Activated CD8-positive, alpha-beta memory T cell treated with anti-CD3 and anti-CD28 coated beads for 48 hours (primary cell): ENCODE measurements at regions not wholly inside any gene's neighbourhood (a gene's known extent, or its start where the extent isn't known, plus 50 kb on each side); places are given as distances from the start of the nearest gene placed in this dataset.
"Not testable (repeated sequence)": the region's sequence is repeated elsewhere in the genome, so short reads cannot be mapped to it uniquely, and the experiment has no call there.

Experiments used
- DNase-seq, 3 experiments: peaks; one replicate each; pipeline ENCODE4 v3.0.0-alpha.2; 2020; ENCODE audit warnings: low read depth in 2 of 3, low spot score in 2 of 3

DNA sequence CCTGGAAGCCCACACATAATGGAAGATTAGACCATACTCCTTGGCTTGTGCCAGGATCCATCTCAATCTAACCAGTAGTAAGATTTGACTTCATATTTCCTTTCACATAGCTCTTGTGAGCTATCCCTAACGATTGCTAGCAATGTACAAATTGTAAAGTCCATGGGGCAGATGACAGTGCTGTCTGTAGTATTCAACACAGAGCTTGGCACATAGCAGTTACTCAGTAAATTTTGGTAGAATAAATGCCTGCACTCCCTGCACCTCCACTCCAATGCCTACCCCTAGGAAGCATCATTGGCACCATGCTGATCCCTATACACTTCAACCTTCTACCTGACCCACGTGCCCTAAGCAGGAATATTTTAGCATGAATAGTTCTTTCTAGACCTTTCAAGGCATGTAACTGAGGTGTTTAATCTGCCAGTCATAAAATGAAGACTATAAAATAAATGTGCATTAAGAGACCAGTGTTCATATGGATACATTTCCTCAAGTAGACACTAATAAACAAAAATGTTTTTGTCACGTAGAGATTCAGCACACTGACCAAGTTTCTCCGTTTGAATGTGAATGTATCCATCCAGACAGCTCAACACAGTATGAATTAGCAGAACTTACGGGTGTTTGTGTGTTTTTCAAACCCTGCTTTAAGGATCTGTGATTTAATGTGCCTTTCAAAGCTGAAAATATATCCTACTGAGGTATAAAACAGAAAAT lies 98.8 kb downstream of the BMP4 start:
- DNase-seq, result no peak

DNA sequence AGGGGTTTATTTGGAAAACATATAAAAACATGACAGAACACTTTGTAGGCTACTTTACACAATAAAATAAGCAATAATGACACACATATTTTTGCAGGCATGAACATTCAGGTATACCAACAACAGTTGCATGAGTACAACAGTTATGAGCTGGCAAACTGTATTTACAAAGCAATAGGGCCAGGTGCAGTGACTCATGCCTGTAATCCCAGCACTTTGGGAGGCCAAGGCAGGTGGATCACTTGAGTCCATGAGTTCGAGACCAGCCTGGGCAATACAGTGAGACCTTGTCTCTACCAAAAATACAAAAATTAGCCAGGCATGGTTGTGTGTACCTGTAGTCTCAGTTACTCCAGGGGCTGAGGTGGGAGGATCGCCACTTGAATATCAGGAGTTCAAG lies 101.1 kb downstream of the BMP4 start:
- DNase-seq, result no peak

DNA sequence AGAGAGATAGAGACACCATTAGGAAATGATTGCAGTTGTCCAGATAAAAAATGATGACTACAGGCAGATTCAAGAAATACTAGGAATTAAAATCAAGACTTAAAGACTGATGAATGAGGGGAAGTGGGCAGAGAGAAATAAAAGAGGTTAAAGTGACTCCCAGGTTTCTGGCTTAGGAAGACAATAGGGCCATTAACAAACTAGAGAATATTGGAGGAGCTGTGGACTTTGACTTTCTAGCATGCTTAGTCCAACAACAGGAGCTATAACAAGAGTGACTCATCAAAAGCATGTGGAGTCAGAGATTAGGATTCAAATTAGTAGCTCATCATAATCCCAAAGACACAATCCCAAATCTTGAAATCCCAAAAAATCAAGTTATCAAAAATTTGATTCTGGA lies 101.5 kb downstream of the BMP4 start:
- DNase-seq, result no peak

DNA sequence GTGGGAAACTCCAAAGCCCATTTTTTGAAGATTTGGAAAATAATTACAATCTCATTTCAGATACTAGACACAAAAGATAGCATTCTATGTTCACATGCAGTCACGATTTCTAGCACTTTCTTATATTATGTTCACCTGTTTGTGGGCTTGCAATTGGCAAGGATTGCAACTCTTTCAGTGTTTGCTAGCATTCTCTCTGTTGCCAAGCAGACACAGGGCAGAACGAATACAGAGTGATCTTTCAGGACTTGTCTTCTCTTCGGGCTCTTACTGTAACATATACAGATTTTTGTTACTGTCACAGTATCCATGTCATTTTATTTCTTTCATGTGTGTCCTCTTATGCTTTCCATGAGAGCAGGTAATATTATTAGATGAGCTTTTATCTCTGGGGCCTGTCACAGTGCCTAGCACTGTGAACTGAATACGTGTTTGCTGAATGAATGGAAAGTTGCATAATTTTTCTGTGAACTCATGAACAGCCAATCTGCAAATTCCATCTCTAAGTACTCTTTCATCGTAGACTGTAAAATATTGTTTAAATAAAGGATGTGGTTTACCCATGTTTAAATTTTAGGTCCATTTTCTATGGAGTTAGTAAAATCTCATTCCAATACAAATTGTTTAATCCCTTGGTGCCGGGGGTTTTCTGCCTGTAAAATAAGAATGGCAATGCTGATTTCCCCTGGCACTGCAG lies 105.1 kb downstream of the BMP4 start:
- DNase-seq, result no peak

DNA sequence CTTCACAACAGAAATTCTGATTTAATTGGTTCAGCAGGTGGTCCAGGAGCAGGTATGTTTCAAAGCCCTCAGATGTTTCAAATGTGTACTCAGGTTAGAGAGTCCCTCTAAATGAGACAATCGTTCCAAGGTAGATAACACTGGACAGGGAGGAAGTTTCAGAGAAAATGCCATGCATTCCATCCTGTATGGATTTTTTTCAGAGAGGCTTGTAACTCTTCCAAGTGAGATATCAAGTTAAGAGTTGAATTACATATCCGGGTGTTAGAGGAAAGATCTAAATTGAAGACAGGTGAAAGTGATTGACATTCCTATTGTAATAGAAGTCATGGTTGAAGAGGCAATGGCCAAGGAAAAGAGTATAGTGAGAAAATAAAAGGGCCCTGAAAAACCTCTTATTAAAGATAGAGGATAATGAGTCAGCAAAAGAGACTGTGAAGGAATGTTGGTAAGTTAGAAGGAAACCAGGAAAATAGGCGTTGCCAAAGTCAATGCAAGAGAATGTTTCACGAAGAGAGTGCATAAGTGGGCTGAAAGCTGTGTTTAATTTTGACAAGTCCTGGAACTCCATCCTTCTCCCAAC lies 105.8 kb downstream of the BMP4 start:
- no peak for DNase-seq

DNA sequence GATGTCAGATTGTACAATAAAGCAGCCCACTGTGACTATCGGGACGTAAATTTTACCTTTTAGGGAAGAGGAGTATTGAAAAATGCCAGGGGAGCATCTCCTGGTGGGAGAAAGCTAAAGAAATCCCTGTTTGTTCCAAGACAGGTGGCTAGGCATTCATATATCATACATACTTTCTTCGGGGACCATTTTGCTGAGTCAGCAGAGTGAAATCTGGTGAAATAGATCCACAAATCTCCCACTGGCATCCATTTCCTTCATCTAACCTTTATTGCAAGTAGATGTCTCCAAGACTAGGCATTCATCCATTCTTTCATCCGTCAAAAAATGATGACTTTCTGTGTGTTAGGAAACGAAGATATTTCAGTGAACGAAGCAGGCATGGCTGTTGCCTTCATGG lies 107.1 kb downstream of the BMP4 start:
- no peak for DNase-seq

DNA sequence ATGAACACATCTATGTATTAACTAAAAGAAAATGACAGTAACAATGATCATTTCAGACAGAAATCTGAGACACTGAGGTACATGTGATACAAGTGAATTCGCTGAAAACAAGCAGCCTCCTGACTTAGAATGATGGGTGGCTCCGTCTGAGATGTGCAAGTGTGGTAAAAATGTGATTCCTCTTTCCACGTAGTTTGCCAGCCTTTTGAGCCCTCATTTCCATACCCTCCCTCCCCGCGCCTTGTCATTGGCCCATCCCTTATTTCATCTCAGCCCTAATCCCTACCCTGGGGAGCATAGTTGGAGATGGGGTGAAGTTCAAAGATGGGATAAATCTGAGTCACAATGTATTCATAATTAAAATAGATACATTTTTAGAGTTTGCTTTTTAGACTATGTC lies 107.8 kb downstream of the BMP4 start:
- DNase-seq, result no peak

DNA sequence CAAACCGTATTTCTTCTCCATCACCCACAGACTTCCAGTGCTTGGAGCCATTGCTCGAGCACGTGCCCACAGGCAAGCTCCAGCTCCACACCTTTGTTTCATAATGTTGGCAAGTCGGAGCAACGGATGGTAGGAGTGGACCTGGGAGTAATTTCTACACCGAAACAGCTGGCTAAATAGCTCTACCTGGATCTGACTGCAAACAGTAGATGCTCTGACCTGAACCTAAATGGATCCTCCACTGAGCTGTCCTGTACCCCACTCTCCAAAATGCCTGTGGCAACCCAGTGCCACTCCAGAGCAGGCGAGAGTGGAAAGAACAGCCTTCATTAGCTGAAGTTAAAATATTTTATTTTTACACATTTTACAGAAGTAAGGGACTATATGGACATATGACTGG lies 108.7 kb downstream of the BMP4 start:
- DNase-seq, result no peak

DNA sequence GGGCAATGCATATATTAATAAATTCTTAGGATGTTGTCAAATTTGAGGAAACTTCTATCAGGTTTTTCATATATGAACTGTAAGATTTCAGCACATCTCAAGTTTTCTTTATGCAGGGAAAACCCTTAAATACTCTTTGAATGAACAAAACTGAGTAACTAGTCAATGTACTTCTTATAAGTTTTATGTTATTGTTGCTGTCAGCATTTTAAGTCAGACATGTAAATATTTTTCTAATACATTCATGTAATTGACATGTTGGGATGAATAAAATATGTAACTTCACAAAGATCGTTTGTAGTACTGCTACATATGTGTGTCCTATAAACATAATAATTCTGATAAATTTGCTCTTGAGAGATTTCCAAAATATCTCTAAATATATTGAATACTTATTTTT lies 109.6 kb downstream of the BMP4 start:
- DNase-seq, result no peak

DNA sequence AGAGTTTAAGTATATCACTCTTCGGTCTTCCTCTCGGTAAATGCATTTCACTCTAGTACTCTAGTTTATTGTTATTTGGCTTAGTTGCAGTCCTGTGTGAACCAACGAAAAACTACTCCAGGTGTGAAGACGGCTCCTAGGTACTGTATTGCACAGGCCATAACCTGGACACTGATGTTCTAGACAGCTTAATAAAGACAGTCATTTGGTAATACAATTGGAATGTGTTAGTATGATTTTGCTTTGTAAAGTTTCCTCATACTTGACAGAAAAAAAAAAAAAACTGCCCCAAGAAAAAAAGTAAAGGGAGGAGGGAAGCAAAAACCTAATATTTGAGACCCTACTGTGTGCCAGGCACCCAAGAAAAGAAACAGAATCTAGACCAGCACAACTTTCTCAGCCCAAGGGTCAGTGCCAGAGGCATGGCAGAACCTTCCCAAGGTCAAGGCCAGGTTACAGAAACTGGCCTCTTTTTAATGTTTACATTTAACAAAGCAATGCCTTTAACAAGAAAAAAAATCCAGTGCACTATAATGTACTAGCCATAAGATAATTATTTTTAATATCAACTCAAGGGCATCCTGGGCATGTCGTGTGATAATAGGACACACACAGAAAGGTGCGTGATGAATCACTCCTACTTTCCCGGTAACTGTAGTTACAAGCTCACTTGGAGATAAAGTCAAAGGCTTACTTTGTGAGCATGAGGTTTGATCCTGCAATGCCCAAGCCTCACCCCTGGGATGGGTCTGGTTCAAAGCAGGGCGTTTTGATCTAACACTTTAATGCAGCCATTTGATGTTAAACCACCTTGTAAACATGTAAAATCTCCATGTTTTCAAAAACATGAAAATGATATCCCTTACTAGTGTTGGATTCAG lies 110.6 kb downstream of the BMP4 start:
- DNase-seq, result no peak

DNA sequence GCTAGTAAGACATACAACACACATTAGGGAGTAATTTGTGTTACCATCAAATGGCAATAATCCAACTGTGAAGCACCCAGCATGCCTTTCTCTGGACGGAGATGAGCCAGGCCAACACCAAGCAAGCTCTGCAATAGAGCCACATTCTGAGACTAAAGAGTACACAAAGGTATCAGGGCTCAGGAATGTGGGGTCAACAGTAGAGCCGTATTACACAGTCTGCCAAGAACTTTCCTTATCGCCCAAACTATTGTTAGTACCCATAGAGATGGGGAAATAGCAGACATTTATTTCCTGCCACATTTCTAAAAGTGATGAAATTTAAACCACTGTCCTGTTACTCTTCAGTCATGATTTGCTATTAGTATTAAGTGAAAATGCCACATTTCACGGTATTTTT lies 113.7 kb downstream of the BMP4 start:
- DNase-seq, result no peak

DNA sequence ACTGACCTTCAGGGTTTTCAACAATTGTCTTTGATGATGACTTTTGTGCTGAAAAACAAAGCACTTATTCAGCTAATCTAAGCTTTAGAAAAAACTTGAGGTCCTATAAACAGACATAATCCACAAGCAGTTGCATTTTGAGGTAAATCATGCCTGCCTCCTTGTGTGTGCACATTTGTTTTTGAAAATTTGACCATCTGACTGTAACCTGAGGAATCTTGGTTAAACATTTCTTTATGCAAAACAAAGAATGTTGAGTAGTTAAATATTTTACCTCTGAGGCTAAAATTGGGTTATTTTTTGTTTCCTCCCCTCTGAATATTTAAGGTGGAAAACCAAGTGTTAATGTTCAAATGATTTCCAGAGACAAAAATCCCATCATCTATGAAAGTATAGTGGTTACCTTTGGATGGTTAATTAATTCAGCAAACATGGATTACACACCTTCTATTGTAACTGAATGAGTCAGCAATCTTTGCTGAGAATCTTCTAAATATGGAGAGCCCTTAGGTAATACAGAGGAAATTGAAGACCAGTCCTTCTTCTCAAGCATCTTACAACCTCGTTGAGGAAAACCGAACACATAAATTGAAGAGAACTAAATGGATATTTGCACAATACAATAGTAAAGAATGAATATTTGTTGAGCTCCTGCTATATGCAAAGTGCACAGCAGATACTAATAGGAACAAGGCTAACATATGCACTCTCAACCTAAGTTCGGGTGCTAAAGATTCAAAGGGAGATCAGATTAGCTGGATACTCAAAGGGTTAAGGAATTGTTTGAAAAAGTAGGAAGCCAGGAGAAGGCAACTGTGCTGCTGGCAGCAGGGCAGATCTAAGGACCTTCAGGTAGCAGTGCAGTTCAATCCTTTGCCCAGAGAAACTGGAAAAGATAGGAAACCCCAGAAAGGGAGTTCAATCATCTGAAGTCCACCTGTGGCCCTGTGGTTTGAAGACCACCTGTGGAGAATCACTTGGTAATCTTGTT lies 115.2 kb downstream of the BMP4 start:
- no peak for DNase-seq

DNA sequence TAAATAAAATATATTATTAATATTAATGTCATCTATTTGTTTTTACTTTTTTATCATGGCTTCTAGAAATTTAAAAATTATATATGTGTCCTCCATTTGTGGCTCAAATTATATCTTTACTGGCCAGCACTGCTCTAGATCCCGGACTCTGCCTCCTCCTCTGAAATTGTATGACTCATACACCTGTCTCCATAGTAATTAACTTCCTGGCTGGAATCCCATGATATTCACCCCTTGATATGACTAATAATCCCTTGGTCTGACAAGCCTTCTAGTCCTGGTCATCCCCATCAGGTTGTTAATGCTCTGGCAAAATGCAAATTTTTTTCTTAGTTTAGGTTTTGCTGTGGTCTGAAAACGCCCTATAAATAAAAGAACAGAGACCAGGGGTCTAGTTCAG lies 116.2 kb downstream of the BMP4 start:
- DNase-seq, result no peak

DNA sequence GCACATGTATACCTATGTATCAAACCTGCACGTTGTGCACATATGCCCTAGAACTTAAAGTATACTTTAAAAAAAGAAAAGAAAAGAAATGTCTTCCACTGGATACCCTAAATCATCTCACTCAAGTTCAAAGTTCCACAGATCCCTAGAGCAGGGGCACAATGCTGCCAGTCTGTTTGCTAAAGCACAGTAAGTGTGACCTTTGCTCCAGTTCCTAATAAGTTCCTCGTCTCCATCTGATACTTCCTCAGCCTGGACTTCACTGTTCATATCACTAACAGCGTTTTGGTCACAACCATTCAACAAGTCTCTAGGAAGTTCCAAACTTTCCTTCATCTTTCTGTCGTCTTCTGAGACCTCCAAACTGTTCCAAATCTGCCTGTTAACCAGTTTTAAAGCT lies 118.3 kb downstream of the BMP4 start:
- no peak for DNase-seq

DNA sequence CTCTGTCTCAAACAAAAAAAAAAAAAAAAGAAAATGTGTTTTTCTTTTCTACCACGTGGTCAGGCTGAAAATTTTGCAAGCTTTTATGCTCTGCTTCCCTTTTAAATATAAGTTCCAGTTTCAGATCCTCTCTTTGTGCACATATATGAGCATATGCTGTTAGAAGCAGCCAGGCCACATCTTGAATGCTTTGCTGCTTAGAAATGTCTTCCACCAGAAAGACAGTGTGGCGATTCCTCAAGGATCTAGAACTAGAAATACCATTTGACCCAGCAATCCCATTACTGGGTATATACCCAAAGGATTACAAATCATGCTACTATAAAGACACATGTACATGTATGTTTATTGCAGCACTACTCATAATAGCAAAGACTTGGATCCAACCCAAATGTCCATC lies 119.0 kb downstream of the BMP4 start:
- not testable (repeated sequence) for DNase-seq

DNA sequence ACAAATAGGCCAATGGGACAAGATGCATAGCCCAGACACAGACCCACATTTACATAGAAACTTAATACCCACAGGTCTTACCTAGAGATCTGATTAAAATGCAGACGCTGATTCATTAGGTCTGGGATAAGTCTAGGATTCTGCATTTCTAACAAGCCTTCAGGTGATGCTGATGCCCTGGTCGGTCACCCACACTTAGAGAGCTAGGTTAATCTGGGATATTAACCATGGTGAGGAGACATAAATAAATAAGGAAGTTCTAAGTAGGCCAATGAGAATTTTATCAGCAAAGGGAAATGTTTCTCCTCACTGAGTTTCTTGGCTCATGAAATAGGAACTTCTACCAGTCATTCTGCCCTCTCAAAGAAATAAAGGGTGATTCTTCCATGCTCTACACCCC lies 120.1 kb downstream of the BMP4 start:
- no peak for DNase-seq

DNA sequence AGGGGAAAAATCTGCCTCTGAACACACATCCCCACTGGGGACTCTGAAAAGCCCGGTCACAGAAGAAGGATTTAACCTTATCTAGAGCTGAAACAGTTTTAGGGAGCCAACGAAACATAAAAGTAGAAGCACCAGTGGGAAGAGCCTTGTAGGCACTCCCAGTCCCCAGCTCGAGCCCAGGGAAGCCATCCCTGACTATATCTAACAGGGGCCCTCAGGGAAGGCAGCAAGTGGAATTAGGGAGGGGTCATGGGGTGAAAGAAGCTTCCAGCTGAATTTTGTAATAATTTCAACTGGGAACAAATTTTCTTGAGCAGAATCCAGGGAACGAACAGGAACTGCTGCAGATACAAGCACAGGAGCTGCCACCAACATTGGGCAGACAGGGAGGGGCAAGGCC lies 127.8 kb downstream of the BMP4 start:
- DNase-seq, result no peak

DNA sequence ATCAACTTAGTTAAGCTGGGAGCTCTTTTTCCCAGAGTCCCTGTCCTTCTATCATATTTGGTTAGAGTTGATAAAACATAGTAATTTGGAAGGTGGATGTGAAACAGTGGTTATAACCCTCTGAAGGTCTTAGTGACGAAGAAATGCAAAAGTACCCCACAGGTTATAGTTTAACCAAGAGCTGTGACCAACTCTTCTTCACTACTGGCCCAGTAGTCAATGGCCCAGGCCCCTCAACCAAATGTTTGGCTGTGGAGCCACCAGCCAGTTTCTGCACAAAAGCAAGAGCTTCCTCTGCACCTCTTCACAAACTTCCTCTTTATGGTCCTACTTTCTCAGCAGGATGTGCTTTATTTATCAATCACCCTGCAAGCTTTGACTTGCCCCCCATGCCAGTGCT lies 132.6 kb downstream of the BMP4 start:
- DNase-seq, result no peak

DNA sequence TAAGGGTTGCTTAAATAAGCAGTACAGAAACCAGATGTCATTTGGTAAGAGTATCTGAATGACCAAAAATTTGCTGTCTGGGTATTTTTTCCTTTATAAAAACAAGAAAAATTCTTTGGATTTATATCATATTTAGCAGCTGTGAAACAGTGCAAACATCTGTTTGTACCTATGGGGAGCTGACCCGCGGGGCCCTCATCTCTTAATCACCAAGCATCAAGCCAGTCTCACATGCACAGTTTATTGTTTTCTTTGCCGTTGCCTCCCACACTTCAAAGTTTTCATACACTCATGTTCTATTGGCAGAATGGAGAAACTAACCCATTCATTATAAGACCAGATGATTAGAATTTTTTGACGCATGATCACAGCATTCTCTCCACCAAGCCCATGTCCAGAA lies 142.2 kb downstream of the BMP4 start:
- DNase-seq, result no peak

DNA sequence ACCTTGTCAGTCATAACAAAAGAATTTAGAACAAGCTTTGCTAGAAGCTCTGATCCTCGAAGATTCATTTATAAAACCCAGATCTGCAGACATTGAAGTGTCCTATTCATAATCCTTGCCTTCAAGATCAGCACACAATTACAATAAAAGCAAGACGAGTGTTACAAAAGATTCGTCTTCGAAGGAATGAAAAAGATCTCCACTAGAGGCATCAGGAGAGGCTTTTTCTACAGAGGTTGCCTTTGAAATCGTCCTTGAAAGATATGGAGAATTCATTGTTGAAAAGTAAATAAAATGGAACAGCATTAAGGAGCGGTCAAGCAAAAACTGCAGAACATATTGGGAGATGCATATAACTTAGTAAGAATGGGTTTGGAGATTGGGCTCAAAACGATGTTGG lies 146.4 kb downstream of the BMP4 start:
- no peak for DNase-seq

DNA sequence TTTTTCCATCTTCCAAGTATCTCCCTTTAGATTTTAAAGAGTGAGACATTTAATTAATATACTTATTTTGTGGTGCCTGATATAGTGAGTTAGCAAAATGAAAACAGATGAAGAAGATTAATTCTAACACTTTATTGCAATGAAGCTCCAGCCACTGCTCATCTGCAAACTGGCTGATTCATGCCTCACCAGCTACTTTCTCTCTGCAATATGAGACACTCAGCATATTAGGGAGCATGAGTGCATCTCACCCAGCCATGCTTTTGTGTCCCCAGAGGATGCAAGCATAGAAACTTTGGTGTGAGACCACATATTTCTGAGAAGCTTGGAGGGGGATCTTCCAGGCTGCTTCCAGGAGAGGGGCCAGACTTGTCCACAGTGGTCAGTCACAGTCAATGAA lies 148.6 kb downstream of the BMP4 start:
- no peak for DNase-seq
